GM13976 (cell line): ENCODE measurements at regions not wholly inside any gene's neighbourhood (a gene's known extent, or its start where the extent isn't known, plus 50 kb on each side); places are given as distances from the start of the nearest gene placed in this dataset.

Experiments
- DNase-seq: peaks from one replicate; pipeline ENCODE4 v3.0.0; 2012; ENCODE audit warnings: low spot score
- CTCF ChIP-seq: IDR thresholded peaks from 2 replicates; pipeline ENCODE4 v1.5.1; 2012; ENCODE audit warnings: borderline replicate concordance, mild to moderate bottlenecking; ENCODE audit not compliant: insufficient read depth; ENCODE audit errors: extremely low read depth, missing control alignments, control extremely low read depth
- in situ Hi-C: fragments of 300-500 bp; cut with MboI; formaldehyde crosslinking; loops from one replicate; pipeline ENCODE4 v1.12.0; 2022; ENCODE audit warnings: low sequenced_read_pairs, mixed read lengths, inconsistent platforms; ENCODE audit not compliant: unreplicated experiment

DNA sequence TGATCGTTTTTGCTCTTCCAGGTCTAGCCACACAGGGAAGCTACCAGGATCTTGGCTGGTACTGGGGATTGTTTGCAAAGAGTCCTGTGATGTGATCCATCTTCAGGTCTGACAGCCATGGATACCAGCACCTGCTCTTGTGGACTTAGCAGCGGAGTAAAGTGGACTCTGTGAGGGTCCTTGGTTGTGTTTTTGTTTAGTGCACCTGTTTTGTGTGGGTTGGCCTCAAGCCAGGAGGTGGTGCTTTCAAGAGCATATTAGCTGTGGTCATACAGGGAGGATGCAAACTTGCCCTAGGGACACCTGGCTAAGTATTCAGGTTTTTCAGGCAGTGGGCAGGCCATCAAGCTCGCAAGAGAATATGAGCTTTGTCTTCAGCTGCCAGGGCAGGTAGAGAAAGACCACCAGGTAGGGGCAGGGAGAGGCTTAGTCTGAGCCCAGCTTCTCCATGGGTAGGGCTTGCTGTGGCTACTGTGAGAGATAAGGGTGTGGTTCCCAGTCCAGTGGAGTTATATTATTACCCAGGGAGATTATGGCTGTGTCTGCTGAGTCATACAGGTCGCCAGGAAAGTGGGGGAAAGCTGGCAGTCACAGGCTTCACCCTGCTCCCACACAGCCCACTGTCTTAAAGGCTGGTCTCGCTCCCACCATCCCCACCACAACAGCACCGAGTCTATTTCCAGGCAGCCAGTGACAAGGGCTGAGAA lies 293.7 kb downstream of the PCDH18 start:
- in situ Hi-C loops, result no loop called here
- no peak for DNase-seq
- no peak for TF ChIP-seq CTCF

GRCh38 chr4:137226900-137227299 lies 305.4 kb downstream of the PCDH18 start:
- in situ Hi-C loops, result no loop called here
- no peak for TF ChIP-seq CTCF
- DNase-seq, result no peak

DNA sequence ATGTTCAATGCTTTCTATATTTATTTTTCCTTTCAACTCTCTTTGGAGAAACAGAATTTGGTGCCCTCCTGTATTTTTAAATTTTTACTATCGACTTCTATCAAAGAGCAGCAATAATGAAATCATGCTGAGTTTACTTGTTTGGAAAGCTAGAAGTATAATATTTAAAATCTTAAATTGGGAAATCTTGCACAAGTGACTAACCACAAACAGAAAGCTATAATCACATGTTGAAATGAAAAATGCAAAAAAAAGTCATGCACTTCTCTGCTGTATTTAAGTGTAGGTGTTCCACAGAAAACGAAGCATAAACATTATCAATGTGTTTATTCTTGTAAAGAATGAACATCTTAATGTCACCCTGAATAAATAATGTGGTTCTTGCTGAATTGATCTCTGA lies 306.1 kb downstream of the PCDH18 start:
- in situ Hi-C loops, result no loop called here
- DNase-seq, result no peak
- TF ChIP-seq CTCF, result no peak

DNA sequence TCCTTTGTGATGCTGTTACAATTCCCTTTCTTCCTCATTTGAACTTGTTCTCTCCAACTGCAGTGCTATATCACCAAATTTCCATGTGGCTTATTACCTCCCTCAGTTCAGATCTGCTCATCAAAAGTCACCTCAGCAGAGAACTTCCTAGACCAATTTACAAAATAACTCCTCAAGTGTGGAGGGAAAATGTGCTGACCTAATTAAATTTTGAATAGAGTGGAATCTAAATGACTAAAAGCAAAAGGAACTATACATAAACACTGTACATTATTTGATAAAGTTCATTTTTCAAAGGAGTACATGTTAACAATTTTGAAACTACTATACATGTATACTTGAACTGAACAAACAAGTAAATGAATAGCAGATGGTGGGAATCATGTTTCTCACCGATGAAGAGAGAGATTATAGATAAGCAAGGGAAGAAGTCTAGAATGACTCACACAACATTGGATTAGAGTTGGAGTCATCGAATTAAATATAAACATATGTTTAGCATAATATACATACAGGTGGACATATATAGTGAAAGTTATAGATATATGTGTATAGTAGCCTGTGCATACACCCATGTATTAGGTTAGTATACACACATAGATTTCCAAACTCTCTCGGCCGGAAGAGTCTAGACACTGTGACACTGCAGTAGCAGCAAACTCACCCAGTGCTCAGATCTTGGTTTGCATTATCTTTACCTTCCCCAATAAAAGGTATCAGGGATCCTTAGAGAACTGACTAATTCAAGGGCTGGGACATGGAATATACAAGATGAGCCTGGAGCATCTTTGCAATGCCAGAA lies 318.7 kb downstream of the PCDH18 start:
- no peak for TF ChIP-seq CTCF
- DNase-seq, result no peak
- in situ Hi-C loops, result no loop called here

GRCh38 chr4:137212601-137213000 lies 319.7 kb downstream of the PCDH18 start:
- no peak for TF ChIP-seq CTCF
- in situ Hi-C loops, result no loop called here
- no peak for DNase-seq

- no peak for DNase-seq
- TF ChIP-seq CTCF, result no peak
- in situ Hi-C loops, result no loop called here
Observed at GRCh38 chr4:137209240-137209639, 323.1 kb downstream of the PCDH18 start.
